H9 (cell line): ENCODE measurements at regions not wholly inside any gene's neighbourhood (a gene's known extent, or its start where the extent isn't known, plus 50 kb on each side); places are given as distances from the start of the nearest gene placed in this dataset.

ENCODE experiments used
- DNase-seq: peaks from one replicate; pipeline ENCODE4 v3.0.0-alpha.2; 2017
- H2AFZ ChIP-seq: one replicate; pipeline ENCODE4 v1.6.1; 2013; ENCODE audit warnings: mild to moderate bottlenecking, low read length, control low read depth, moderate library complexity
- H2AK5ac ChIP-seq: 2 replicates; pipeline ENCODE4 v1.6.1; 2013; ENCODE audit warnings: low read length, control low read depth, mixed read lengths; ENCODE audit not compliant: insufficient read length
- H2BK120ac ChIP-seq: one replicate; pipeline ENCODE4 v1.6.1; 2013; ENCODE audit warnings: low read depth, mild to moderate bottlenecking, low read length, control low read depth, inconsistent platforms; ENCODE audit not compliant: poor library complexity, severe bottlenecking
- H2BK12ac ChIP-seq: 2 replicates; pipeline ENCODE4 v1.6.1; 2013; ENCODE audit warnings: low read length, control low read depth, mixed read lengths, low read depth; ENCODE audit not compliant: insufficient read length
- H2BK15ac ChIP-seq: 2 replicates; pipeline ENCODE4 v1.6.1; 2013; ENCODE audit warnings: low read depth, low read length, control low read depth
- H2BK20ac ChIP-seq: one replicate; pipeline ENCODE4 v1.6.1; 2013; ENCODE audit warnings: low read depth, mild to moderate bottlenecking, low read length, control low read depth, inconsistent platforms; ENCODE audit not compliant: poor library complexity, severe bottlenecking
- H2BK5ac ChIP-seq: 2 replicates; pipeline ENCODE4 v1.6.1; 2013; ENCODE audit warnings: low read length, control low read depth, mixed read lengths; ENCODE audit not compliant: insufficient read length
- H3K14ac ChIP-seq: 2 replicates; pipeline ENCODE4 v1.6.1; 2013; ENCODE audit warnings: low read length, control low read depth; ENCODE audit not compliant: insufficient read depth
- H3K18ac ChIP-seq: 2 replicates; pipeline ENCODE4 v1.6.1; 2013; ENCODE audit warnings: low read depth, mild to moderate bottlenecking, mixed read lengths, low read length, control low read depth; ENCODE audit not compliant: insufficient read length
- H3K23ac ChIP-seq: 2 replicates; pipeline ENCODE4 v1.6.1; 2013; ENCODE audit warnings: low read length, control low read depth, mixed read lengths, low read depth; ENCODE audit not compliant: insufficient read length
- H3K23me2 ChIP-seq: 2 replicates; pipeline ENCODE4 v1.6.1; 2013; ENCODE audit warnings: low read depth, mild to moderate bottlenecking, mixed read lengths, low read length, control low read depth; ENCODE audit not compliant: insufficient read length, poor library complexity, severe bottlenecking
- H3K27ac ChIP-seq: 2 replicates; pipeline ENCODE4 v1.5.1; 2013; ENCODE audit warnings: low read length, control low read depth, mixed read lengths, low read depth; ENCODE audit not compliant: insufficient read length
- H3K27me3 ChIP-seq: 2 replicates; pipeline ENCODE4 v1.6.1; 2013; ENCODE audit warnings: low read length, control low read depth, inconsistent platforms; ENCODE audit not compliant: insufficient read depth
- H3K4ac ChIP-seq: 2 replicates; pipeline ENCODE4 v1.6.1; 2013; ENCODE audit warnings: low read depth, mild to moderate bottlenecking, control low read depth, inconsistent platforms, low read length, moderate library complexity
- H3K4me1 ChIP-seq: 2 replicates; pipeline ENCODE4 v1.6.1; 2013; ENCODE audit warnings: low read length, control low read depth, inconsistent platforms; ENCODE audit not compliant: insufficient read depth
- H3K4me2 ChIP-seq: 2 replicates; pipeline ENCODE4 v1.6.1; 2013; ENCODE audit warnings: low read length, control low read depth, mixed read lengths; ENCODE audit not compliant: insufficient read length, insufficient read depth
- H3K56ac ChIP-seq: 2 replicates; pipeline ENCODE4 v1.6.1; 2013; ENCODE audit warnings: low read depth, mild to moderate bottlenecking, mixed read lengths, low read length, control low read depth; ENCODE audit not compliant: insufficient read length
- H3K79me1 ChIP-seq: 2 replicates; pipeline ENCODE4 v1.6.1; 2013; ENCODE audit warnings: low read depth, mild to moderate bottlenecking, moderate library complexity, low read length, control low read depth, inconsistent platforms; ENCODE audit not compliant: insufficient read depth, poor library complexity, severe bottlenecking
- H3K79me2 ChIP-seq: 2 replicates; pipeline ENCODE4 v1.6.1; 2013; ENCODE audit warnings: low read length, control low read depth, inconsistent platforms; ENCODE audit not compliant: insufficient read depth
- H3K9ac ChIP-seq: 2 replicates; pipeline ENCODE4 v1.6.1; 2013; ENCODE audit warnings: low read length, control low read depth, mixed read lengths; ENCODE audit not compliant: insufficient read length; ENCODE audit errors: extremely low read depth
- H3K9me3 ChIP-seq: one replicate; pipeline ENCODE4 v1.6.1; 2013; ENCODE audit warnings: low read depth, low read length, inconsistent platforms; ENCODE audit not compliant: control insufficient read depth
- H3T11ph ChIP-seq: one replicate; pipeline ENCODE4 v1.6.1; 2013; ENCODE audit warnings: mild to moderate bottlenecking, low read length, control low read depth, inconsistent platforms
- H4K20me1 ChIP-seq: one replicate; pipeline ENCODE4 v1.6.1; 2013; ENCODE audit not compliant: control insufficient read depth, insufficient read length, insufficient read depth
- H4K5ac ChIP-seq: 2 replicates; pipeline ENCODE4 v1.6.1; 2013; ENCODE audit warnings: low read depth, mild to moderate bottlenecking, mixed read lengths, low read length, control low read depth; ENCODE audit not compliant: insufficient read length
- H4K8ac ChIP-seq: replicated peaks from 2 replicates; pipeline ENCODE4 v1.6.1; 2013; ENCODE audit warnings: low read length, control low read depth, mixed read lengths, low read depth; ENCODE audit not compliant: insufficient read length
- H4K91ac ChIP-seq: 2 replicates; pipeline ENCODE4 v1.6.1; 2013; ENCODE audit warnings: low read depth, mild to moderate bottlenecking, moderate library complexity, mixed read lengths, low read length, control low read depth; ENCODE audit not compliant: insufficient read length
- H3K27ac Mint-ChIP-seq, 3 experiments: 2 replicates in 2 of 3; 3 replicates in 1 of 3; pipeline ENCODE4 v1.8.0; 2020 to 2021; ENCODE audit warnings: mixed read lengths in 3 of 3, mild to moderate bottlenecking in 1 of 3, moderate library complexity in 1 of 3
- H3K27me3 Mint-ChIP-seq: 2 replicates; pipeline ENCODE4 v1.8.0; 2021; ENCODE audit warnings: low read depth, mild to moderate bottlenecking, moderate library complexity, mixed read lengths
- H3K36me3 Mint-ChIP-seq, 3 experiments: 2 replicates in 2 of 3; 3 replicates in 1 of 3; pipeline ENCODE4 v1.8.0; 2020 to 2021; ENCODE audit warnings: low read depth in 3 of 3, mixed read lengths in 3 of 3; ENCODE audit not compliant: insufficient read depth in 1 of 3
- H3K4me1 Mint-ChIP-seq, 2 experiments: 2 replicates each; pipeline ENCODE4 v1.8.0; 2020; ENCODE audit warnings: mixed read lengths in 2 of 2
- H3K4me3 Mint-ChIP-seq, 2 experiments: 2 replicates in 1 of 2; 3 replicates in 1 of 2; pipeline ENCODE4 v1.8.0; 2020 to 2021; ENCODE audit warnings: mild to moderate bottlenecking in 2 of 2, mixed read lengths in 2 of 2, moderate library complexity in 1 of 2
- H3K9me3 Mint-ChIP-seq, 2 experiments: 2 replicates in 1 of 2; 3 replicates in 1 of 2; pipeline ENCODE4 v1.8.0; 2020; ENCODE audit warnings: mild to moderate bottlenecking in 2 of 2, mixed read lengths in 2 of 2, moderate library complexity in 1 of 2
- WGBS: extraction: QIAGEN DNeasy Blood & Tissue Kit; methylation state at CpG from one replicate; pipeline ENCODE4 v1.1.7; 2013; ENCODE audit warnings: missing lambda C conversion rate, low lambda C conversion rate, mixed read lengths; ENCODE audit not compliant: insufficient read length; ENCODE audit errors: extremely low coverage; 5-methylcytosine and 5-hydroxymethylcytosine counted together
- TF ChIP-seq, protein P1 (sequence below): fragments of 200-600 bp; sonication (generic); conservative IDR thresholded peaks from 3 replicates; pipeline ENCODE4 v1.8.0; 2021; ENCODE audit warnings: antibody characterized with exemption, mild to moderate bottlenecking

DNA sequence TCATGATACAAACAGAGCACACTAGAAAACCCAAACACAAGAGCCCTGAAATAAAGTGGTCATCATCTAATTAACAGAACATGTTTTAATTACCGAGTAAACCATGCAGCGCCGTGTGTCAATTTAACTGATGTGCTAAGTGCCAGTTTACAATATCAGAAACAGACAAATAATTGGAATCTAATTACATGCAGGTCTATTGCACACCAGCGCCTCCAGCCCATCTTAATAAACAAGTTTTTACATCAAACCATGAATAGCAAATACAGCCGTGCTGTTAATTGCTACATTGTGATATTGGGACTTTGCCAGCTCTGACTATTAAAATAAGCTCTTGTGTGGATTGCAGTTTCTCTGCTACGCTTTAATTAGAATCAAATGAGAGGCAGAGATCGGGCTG is 510.2 kb upstream of the MDFIC2 start:
- Histone ChIP-seq H3K27me3 (no peaks in the 10 kb centered on the region), H3K4ac (no peak overlapping the region), H3K79me2 (no peaks in the 10 kb centered on the region), H4K8ac (no peak overlapping the region), H3K79me1 (no peaks in the 10 kb centered on the region), H3K56ac (no peak overlapping the region), H3K23ac (no peak overlapping the region), H3K18ac (no peak overlapping the region), H3K14ac (no peak overlapping the region), H4K91ac (no peak overlapping the region), H4K5ac (no peak overlapping the region), H2BK5ac (no peak overlapping the region), H3K9me3 (no peaks in the 10 kb centered on the region), H3K23me2 (no peaks in the 10 kb centered on the region), H3K27ac (no peak overlapping the region), H3K9ac (no peak overlapping the region), H4K20me1 (no peaks in the 10 kb centered on the region), H3K4me2 (no peak overlapping the region), H2BK12ac (no peak overlapping the region), H2AK5ac (no peak overlapping the region), H3K4me1 (no peaks in the 10 kb centered on the region), H2BK15ac (no peak overlapping the region), H3T11ph (no peak overlapping the region), H2BK20ac (no peak overlapping the region), H2BK120ac (no peak overlapping the region), H2AFZ (no peak overlapping the region)
- TF ChIP-seq, protein P1, sequence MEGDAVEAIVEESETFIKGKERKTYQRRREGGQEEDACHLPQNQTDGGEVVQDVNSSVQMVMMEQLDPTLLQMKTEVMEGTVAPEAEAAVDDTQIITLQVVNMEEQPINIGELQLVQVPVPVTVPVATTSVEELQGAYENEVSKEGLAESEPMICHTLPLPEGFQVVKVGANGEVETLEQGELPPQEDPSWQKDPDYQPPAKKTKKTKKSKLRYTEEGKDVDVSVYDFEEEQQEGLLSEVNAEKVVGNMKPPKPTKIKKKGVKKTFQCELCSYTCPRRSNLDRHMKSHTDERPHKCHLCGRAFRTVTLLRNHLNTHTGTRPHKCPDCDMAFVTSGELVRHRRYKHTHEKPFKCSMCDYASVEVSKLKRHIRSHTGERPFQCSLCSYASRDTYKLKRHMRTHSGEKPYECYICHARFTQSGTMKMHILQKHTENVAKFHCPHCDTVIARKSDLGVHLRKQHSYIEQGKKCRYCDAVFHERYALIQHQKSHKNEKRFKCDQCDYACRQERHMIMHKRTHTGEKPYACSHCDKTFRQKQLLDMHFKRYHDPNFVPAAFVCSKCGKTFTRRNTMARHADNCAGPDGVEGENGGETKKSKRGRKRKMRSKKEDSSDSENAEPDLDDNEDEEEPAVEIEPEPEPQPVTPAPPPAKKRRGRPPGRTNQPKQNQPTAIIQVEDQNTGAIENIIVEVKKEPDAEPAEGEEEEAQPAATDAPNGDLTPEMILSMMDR = no peak
- Mint-ChIP-seq H3K27me3 (no peaks in the 10 kb centered on the region), H3K27ac (no peak overlapping the region), H3K36me3 (peaks cover 0 to 8% (median 0%) of the 10 kb centered on the region in 3 experiments; a peak in 3 of 7 replicates), H3K4me1 (no peaks in the 10 kb centered on the region; a peak in 1 of 4 replicates), H3K9me3 (peaks cover under 1% of the 10 kb centered on the region in 2 experiments; a peak in 3 of 5 replicates), H3K4me3 (no peak overlapping the region)
- no peak for DNase-seq
- WGBS = no CpG with 5 or more reads among the region's 7 CpGs
